DND-41 (cell line): ENCODE measurements at regions not wholly inside any gene's neighbourhood (a gene's known extent, or its start where the extent isn't known, plus 50 kb on each side); places are given as distances from the start of the nearest gene placed in this dataset.

Experiments
- ATAC-seq: fragments of 200-7000 bp; cut with Tn5 transposase; 3 replicates; pipeline ENCODE4 v1.9.1; 2021; ENCODE audit warnings: low read depth; ENCODE audit not compliant: insufficient read depth
- DNase-seq: peaks from one replicate; pipeline ENCODE4 v3.0.0-alpha.2; 2020
- H2AFZ ChIP-seq: 2 replicates; pipeline ENCODE4 v1.6.0; 2012; ENCODE audit warnings: low read depth, low read length
- H3K27ac ChIP-seq: 2 replicates; pipeline ENCODE4 v1.5.1; 2012; ENCODE audit warnings: low read length, inconsistent platforms
- H3K27me3 ChIP-seq: fragments of 200-600 bp; sonication (generic); 2 replicates; pipeline ENCODE4 v1.6.0; 2012; ENCODE audit warnings: low read length, mild to moderate bottlenecking, inconsistent platforms; ENCODE audit not compliant: insufficient read depth, poor library complexity
- H3K36me3 ChIP-seq: 2 replicates; pipeline ENCODE4 v1.5.1; 2012; ENCODE audit warnings: low read length, inconsistent platforms; ENCODE audit not compliant: insufficient read depth
- H3K4me1 ChIP-seq: 2 replicates; pipeline ENCODE4 v1.5.1; 2012; ENCODE audit warnings: mild to moderate bottlenecking, low read length; ENCODE audit not compliant: insufficient read depth
- H3K4me2 ChIP-seq: 2 replicates; pipeline ENCODE4 v1.6.0; 2012; ENCODE audit warnings: mild to moderate bottlenecking, moderate library complexity, low read length, inconsistent platforms; ENCODE audit not compliant: insufficient read depth
- H3K4me3 ChIP-seq, 2 experiments: fragments of 200-600 bp in 1 of 2; shearing (Covaris generic) in 1 of 2; 2 replicates each; pipeline ENCODE4 v1.5.1; 2012 to 2016; ENCODE audit warnings: inconsistent platforms in 2 of 2, low read length in 2 of 2, mild to moderate bottlenecking in 2 of 2, low read depth in 1 of 2, moderate library complexity in 1 of 2
- H3K79me2 ChIP-seq: 2 replicates; pipeline ENCODE4 v1.6.0; 2012; ENCODE audit warnings: low read length, inconsistent platforms; ENCODE audit not compliant: insufficient read depth
- H3K9ac ChIP-seq: 2 replicates; pipeline ENCODE4 v1.6.0; 2012; ENCODE audit warnings: low read depth, mild to moderate bottlenecking, inconsistent platforms, low read length, moderate library complexity
- H3K9me3 ChIP-seq: 2 replicates; pipeline ENCODE4 v1.5.1; 2012; ENCODE audit warnings: low read length, moderate library complexity, mild to moderate bottlenecking, inconsistent platforms; ENCODE audit not compliant: insufficient read depth, severe bottlenecking
- H4K20me1 ChIP-seq: 2 replicates; pipeline ENCODE4 v1.6.0; 2012; ENCODE audit warnings: low read length; ENCODE audit not compliant: insufficient read depth
- CTCF ChIP-seq: IDR thresholded peaks from 2 replicates; pipeline ENCODE4 v1.5.1; 2012; ENCODE audit warnings: borderline replicate concordance, low read length, moderate library complexity, mild to moderate bottlenecking; ENCODE audit not compliant: poor library complexity, severe bottlenecking; ENCODE audit errors: extremely low read depth
- EZH2 ChIP-seq: IDR thresholded peaks from 3 replicates; pipeline ENCODE4 v1.6.1; 2012; ENCODE audit warnings: borderline replicate concordance, low read depth, mild to moderate bottlenecking, moderate library complexity, low read length, inconsistent platforms; ENCODE audit not compliant: severe bottlenecking

GRCh38 chr17:70796757-70797156 lies 627.4 kb downstream of the KCNJ2 start:
- Histone ChIP-seq H3K36me3 (no peaks in the 10 kb centered on the region), H3K27me3 (no peaks in the 10 kb centered on the region), H3K4me3 (no peak overlapping the region), H2AFZ (no peak overlapping the region), H3K4me1 (no peaks in the 10 kb centered on the region), H3K4me2 (no peak overlapping the region), H3K9me3 (no peaks in the 10 kb centered on the region), H3K27ac (no peak overlapping the region), H3K79me2 (no peaks in the 10 kb centered on the region), H3K9ac (no peak overlapping the region), H4K20me1 (no peaks in the 10 kb centered on the region)
- ATAC-seq, result no peak
- no peak for DNase-seq
- TF ChIP-seq EZH2, result no peak
- no peak for TF ChIP-seq CTCF

GRCh38 chr17:70797166-70797565 lies 627.8 kb downstream of the KCNJ2 start:
- H3K27me3 ChIP-seq, result no peaks in the 10 kb centered on the region
- no peak for ATAC-seq
- H3K4me2 ChIP-seq, result no peak overlapping the region

GRCh38 chr17:70804161-70804560 lies 634.8 kb downstream of the KCNJ2 start:
- no peak overlapping the region for H3K4me2 ChIP-seq
- H4K20me1 ChIP-seq, result no peaks in the 10 kb centered on the region
- H3K4me3 ChIP-seq, result no peak overlapping the region
- TF ChIP-seq EZH2, result no peak
- no peak for TF ChIP-seq CTCF
- no peak overlapping the region for H3K9ac ChIP-seq
- no peak overlapping the region for H2AFZ ChIP-seq
- no peaks in the 10 kb centered on the region for H3K9me3 ChIP-seq
- H3K27ac ChIP-seq, result no peak overlapping the region
- no peaks in the 10 kb centered on the region for H3K79me2 ChIP-seq
- H3K4me1 ChIP-seq, result no peaks in the 10 kb centered on the region
- no peaks in the 10 kb centered on the region for H3K36me3 ChIP-seq
- ATAC-seq, result no peak
- no peaks in the 10 kb centered on the region for H3K27me3 ChIP-seq
- DNase-seq, result no peak

More at GRCh38 chr17:70797166-70797565, 627.8 kb downstream of the KCNJ2 start:
- no peak overlapping the region for H3K4me3 ChIP-seq
- no peak for DNase-seq
- no peaks in the 10 kb centered on the region for H3K9me3 ChIP-seq
- H3K4me1 ChIP-seq, result no peaks in the 10 kb centered on the region
- H3K79me2 ChIP-seq, result no peaks in the 10 kb centered on the region
- H2AFZ ChIP-seq, result no peak overlapping the region
- H3K9ac ChIP-seq, result no peak overlapping the region
- H3K36me3 ChIP-seq, result no peaks in the 10 kb centered on the region
- H4K20me1 ChIP-seq, result no peaks in the 10 kb centered on the region
- no peak overlapping the region for H3K27ac ChIP-seq
- TF ChIP-seq CTCF, result no peak
- no peak for TF ChIP-seq EZH2

- peak; percentile 40; the same call in 1 of the 3 replicates for ATAC-seq
These were observed 639.3 kb downstream of the KCNJ2 start for GRCh38 chr17:70808596-70808995.

More at GRCh38 chr17:70808596-70808995, 639.3 kb downstream of the KCNJ2 start:
- Histone ChIP-seq H3K9ac (no peak overlapping the region), H3K4me2 (no peak overlapping the region), H3K27me3 (no peaks in the 10 kb centered on the region), H3K4me1 (no peaks in the 10 kb centered on the region), H3K4me3 (no peak overlapping the region), H2AFZ (no peak overlapping the region), H3K79me2 (no peaks in the 10 kb centered on the region), H3K27ac (no peak overlapping the region), H4K20me1 (no peaks in the 10 kb centered on the region), H3K9me3 (no peaks in the 10 kb centered on the region), H3K36me3 (no peaks in the 10 kb centered on the region)
- TF ChIP-seq EZH2 (no peak), CTCF (peak; percentile 50)
- DNase-seq, result no peak
